BE2C (cell line): ENCODE measurements at regions not wholly inside any gene's neighbourhood (a gene's known extent, or its start where the extent isn't known, plus 50 kb on each side); places are given as distances from the start of the nearest gene placed in this dataset.

ENCODE experiments used
- DNase-seq: peaks from one replicate; pipeline ENCODE4 v3.0.0-alpha.2; 2020
- H3K27me3 ChIP-seq: fragments of 250-450 bp; sonication (Bioruptor Pico); 2 replicates; pipeline ENCODE4 v1.5.1; 2020; ENCODE audit warnings: mild to moderate bottlenecking
- H3K36me3 ChIP-seq: fragments of 250-450 bp; sonication (Bioruptor Pico); 2 replicates; pipeline ENCODE4 v1.5.1; 2020; ENCODE audit warnings: mild to moderate bottlenecking
- H3K4me1 ChIP-seq: fragments of 250-450 bp; sonication (Bioruptor Pico); 2 replicates; pipeline ENCODE4 v1.5.1; 2020
- H3K4me3 ChIP-seq: 2 replicates; pipeline ENCODE4 v1.5.1; 2011; ENCODE audit warnings: low read depth, low read length
- H3K9me3 ChIP-seq: fragments of 250-450 bp; sonication (Bioruptor Pico); 2 replicates; pipeline ENCODE4 v1.5.1; 2020
- CTCF ChIP-seq: IDR thresholded peaks from 2 replicates; pipeline ENCODE4 v1.5.1; 2012; ENCODE audit warnings: mild to moderate bottlenecking, low read depth, low read length

- Histone ChIP-seq H3K36me3 (no peaks in the 10 kb centered on the region), H3K27me3 (no peaks in the 10 kb centered on the region), H3K9me3 (no peaks in the 10 kb centered on the region), H3K4me1 (0 out of 2 replicates have a peak, but pooled peaks cover 3% of the 10 kb centered on the region), H3K4me3 (no peak overlapping the region)
- DNase-seq: no peak
- no peak for TF ChIP-seq CTCF
Observed at GRCh38 chr4:175460414-175460813, 351.6 kb downstream of the GPM6A start.

GRCh38 chr4:175469514-175469913, 342.6 kb downstream of the GPM6A start:
- H3K36me3 ChIP-seq: no peaks in the 10 kb centered on the region
- H3K4me3 ChIP-seq: no peak overlapping the region
- no peaks in the 10 kb centered on the region for H3K9me3 ChIP-seq
- no peak for DNase-seq
- no peaks in the 10 kb centered on the region for H3K4me1 ChIP-seq
- no peaks in the 10 kb centered on the region for H3K27me3 ChIP-seq
- no peak for TF ChIP-seq CTCF

GRCh38 chr4:175470131-175470530, 341.9 kb downstream of the GPM6A start:
- H3K27me3 ChIP-seq: no peaks in the 10 kb centered on the region
- no peaks in the 10 kb centered on the region for H3K36me3 ChIP-seq
- no peak overlapping the region for H3K4me3 ChIP-seq
- no peak for DNase-seq
- TF ChIP-seq CTCF: no peak
- no peaks in the 10 kb centered on the region for H3K9me3 ChIP-seq
- no peaks in the 10 kb centered on the region for H3K4me1 ChIP-seq

- no peak overlapping the region for H3K4me3 ChIP-seq
- no peak for TF ChIP-seq CTCF
- no peaks in the 10 kb centered on the region for H3K27me3 ChIP-seq
- no peak for DNase-seq
- H3K36me3 ChIP-seq: no peaks in the 10 kb centered on the region
- H3K9me3 ChIP-seq: no peaks in the 10 kb centered on the region
- H3K4me1 ChIP-seq: no peaks in the 10 kb centered on the region
Observed at GRCh38 chr4:175480404-175480803, 331.7 kb downstream of the GPM6A start.

GRCh38 chr4:175499735-175500352, 312.2 kb downstream of the GPM6A start:
- no peaks in the 10 kb centered on the region for H3K36me3 ChIP-seq
- TF ChIP-seq CTCF: no peak
- H3K9me3 ChIP-seq: no peaks in the 10 kb centered on the region
- H3K4me1 ChIP-seq: no peaks in the 10 kb centered on the region
- H3K27me3 ChIP-seq: no peaks in the 10 kb centered on the region
- no peak overlapping the region for H3K4me3 ChIP-seq
- no peak for DNase-seq

- no peak for TF ChIP-seq CTCF
- Histone ChIP-seq H3K27me3 (no peaks in the 10 kb centered on the region), H3K36me3 (no peaks in the 10 kb centered on the region), H3K4me3 (no peak overlapping the region), H3K4me1 (no peaks in the 10 kb centered on the region), H3K9me3 (no peaks in the 10 kb centered on the region; the same call in 1 of the 2 replicates)
- DNase-seq: no peak
Observed at GRCh38 chr4:175504318-175504717, 307.7 kb downstream of the GPM6A start.
